SK-N-SH (cell line): ENCODE measurements at regions not wholly inside any gene's neighbourhood (a gene's known extent, or its start where the extent isn't known, plus 50 kb on each side); places are given as distances from the start of the nearest gene placed in this dataset.

ENCODE experiments used
- CTCF ChIA-PET: fragments of 300-600, 350-600 bp; formaldehyde crosslinking; extraction: SDS; loops from one replicate; lab custom pipeline; 2021; lab: Yijun Ruan, JAX
- POLR2A ChIA-PET: fragments of 350-600 bp; sonication (Branson Sonifier 250); formaldehyde crosslinking; extraction: SDS; loops from one replicate; lab custom pipeline; 2020; ENCODE audit warnings: antibody characterized with exemption, inconsistent platforms; lab: Yijun Ruan, JAX
- DNase-seq: peaks from one replicate; pipeline ENCODE4 v3.0.0; 2012
- H2AFZ ChIP-seq: fragments of 200-600 bp; sonication (generic); 2 replicates; pipeline ENCODE4 v1.8.1; 2016; ENCODE audit warnings: antibody characterized with exemption, mild to moderate bottlenecking, low read depth
- H3F3A ChIP-seq: fragments of 200-600 bp; sonication (generic); replicated peaks from 2 replicates; pipeline ENCODE3; 2016; ENCODE audit warnings: antibody characterized with exemption, mild to moderate bottlenecking; ENCODE audit not compliant: insufficient read depth
- H3K27ac ChIP-seq, 2 experiments: fragments of 200-500 bp in 1 of 2; fragments of 200-600 bp in 1 of 2; sonication (Bioruptor generic) in 1 of 2; sonication (generic), shearing (Covaris generic) in 1 of 2; 2 replicates each; pipeline versions ENCODE4 v1.5.1 to v1.6.1; 2014 to 2016; ENCODE audit warnings: low read depth in 2 of 2, inconsistent platforms in 1 of 2, low read length in 1 of 2, mild to moderate bottlenecking in 1 of 2, mixed read lengths in 1 of 2
- H3K27me3 ChIP-seq: fragments of 200-600 bp; sonication (generic), shearing (Covaris generic); 2 replicates; pipeline ENCODE4 v1.6.1; 2016; ENCODE audit warnings: mixed run types; ENCODE audit not compliant: insufficient read depth
- H3K36me3 ChIP-seq, 2 experiments: fragments of 200-500 bp in 1 of 2; fragments of 200-600 bp in 1 of 2; sonication (Bioruptor generic) in 1 of 2; sonication (generic) in 1 of 2; replicated peaks in 1 of 2; 2 replicates each; pipeline versions ENCODE3 to v1.5.1; 2014 to 2016; ENCODE audit warnings: low read length in 1 of 2, mild to moderate bottlenecking in 1 of 2; ENCODE audit not compliant: insufficient read depth in 2 of 2, control insufficient read depth in 1 of 2
- H3K4me1 ChIP-seq, 2 experiments: fragments of 200-500 bp in 1 of 2; fragments of 200-600 bp in 1 of 2; sonication (Bioruptor generic) in 1 of 2; sonication (generic), shearing (Covaris generic) in 1 of 2; 2 replicates each; pipeline versions ENCODE4 v1.5.1 to v1.6.1; 2014 to 2016; ENCODE audit warnings: low read depth in 1 of 2, low read length in 1 of 2, mixed run types in 1 of 2; ENCODE audit not compliant: insufficient read depth in 2 of 2, control insufficient read depth in 1 of 2
- H3K4me2 ChIP-seq: fragments of 200-600 bp; sonication (generic), shearing (Covaris generic); 2 replicates; pipeline ENCODE4 v1.6.1; 2017; ENCODE audit warnings: mixed run types
- H3K4me3 ChIP-seq, 2 experiments: fragments of 200-500 bp in 1 of 2; fragments of 200-600 bp in 1 of 2; sonication (Bioruptor generic) in 1 of 2; sonication (generic), shearing (Covaris generic) in 1 of 2; 2 replicates each; pipeline versions ENCODE4 v1.5.1 to v1.8.1; 2014 to 2016; ENCODE audit warnings: low read depth in 2 of 2, inconsistent platforms in 1 of 2, low read length in 1 of 2, mild to moderate bottlenecking in 1 of 2, mixed read lengths in 1 of 2, moderate library complexity in 1 of 2
- H3K79me2 ChIP-seq: fragments of 200-600 bp; sonication (generic); 2 replicates; pipeline ENCODE4 v1.8.1; 2017; ENCODE audit warnings: mild to moderate bottlenecking; ENCODE audit not compliant: insufficient read depth
- H3K9ac ChIP-seq: fragments of 200-600 bp; sonication (generic); 2 replicates; pipeline ENCODE4 v1.6.1; 2017; ENCODE audit warnings: mixed run types
- H3K9me2 ChIP-seq: fragments of 200-600 bp; sonication (generic); 2 replicates; pipeline ENCODE4 v1.6.1; 2017; ENCODE audit warnings: mixed run types
- H3K9me3 ChIP-seq: fragments of 200-600 bp; sonication (generic); 2 replicates; pipeline ENCODE4 v1.6.1; 2017; ENCODE audit warnings: mixed run types, mild to moderate bottlenecking, moderate library complexity
- H4K20me1 ChIP-seq: fragments of 200-600 bp; sonication (generic); 2 replicates; pipeline ENCODE4 v1.6.1; 2017; ENCODE audit warnings: mild to moderate bottlenecking, mixed run types; ENCODE audit not compliant: insufficient read depth
- CHD2 ChIP-seq: fragments of 150-350 bp; IDR thresholded peaks from 2 replicates; pipeline ENCODE4 v1.6.1; 2018; ENCODE audit warnings: low read length; ENCODE audit not compliant: partially characterized antibody
- ELF1 ChIP-seq: IDR thresholded peaks from 2 replicates; pipeline ENCODE4 v1.4.0; 2012
- EP300 ChIP-seq, 2 experiments: IDR thresholded peaks; 2 replicates each; pipeline versions ENCODE4 v1.4.0 to v1.6.1; 2012; ENCODE audit warnings: borderline replicate concordance in 1 of 2, low read depth in 1 of 2, low read length in 1 of 2
- EZH2phosphoT487 ChIP-seq: fragments of 200-600 bp; sonication (generic); IDR thresholded peaks from 2 replicates; pipeline ENCODE4 v1.6.1; 2017; ENCODE audit warnings: low read depth, mixed run types, mild to moderate bottlenecking, antibody characterized with exemption, moderate library complexity, borderline replicate concordance
- FOXJ3 ChIP-seq: sonication (generic); formaldehyde crosslinking; IDR thresholded peaks from 2 replicates; pipeline ENCODE4 v1.5.1; 2020; ENCODE audit warnings: mild to moderate bottlenecking, missing genetic modification reagents
- FOXM1 ChIP-seq: IDR thresholded peaks from 2 replicates; pipeline ENCODE4 v1.4.0; 2012; ENCODE audit warnings: low read depth, mild to moderate bottlenecking
- GABPA ChIP-seq: IDR thresholded peaks from 2 replicates; pipeline ENCODE4 v1.4.0; 2012; ENCODE audit warnings: low read depth, mild to moderate bottlenecking
- IRF3 ChIP-seq: fragments of 150-350 bp; IDR thresholded peaks from 2 replicates; pipeline ENCODE4 v1.6.1; 2016; ENCODE audit warnings: mild to moderate bottlenecking, low read depth, low read length
- MEF2A ChIP-seq: IDR thresholded peaks from 2 replicates; pipeline ENCODE4 v1.4.0; 2012; ENCODE audit warnings: low read depth, borderline replicate concordance
- MXI1 ChIP-seq: IDR thresholded peaks from 2 replicates; pipeline ENCODE4 v1.6.1; 2012; ENCODE audit warnings: mild to moderate bottlenecking, low read depth, low read length, improper control_type of control experiment
- NRF1 ChIP-seq: IDR thresholded peaks from 2 replicates; pipeline ENCODE4 v1.6.1; 2012; ENCODE audit warnings: low read depth, mild to moderate bottlenecking, low read length
- RCOR1 ChIP-seq: fragments of 150-350 bp; IDR thresholded peaks from 2 replicates; pipeline ENCODE4 v1.6.1; 2017; ENCODE audit warnings: antibody characterized with exemption, low read length
- RXRA ChIP-seq: IDR thresholded peaks from 2 replicates; pipeline ENCODE4 v1.4.0; 2012; ENCODE audit warnings: low read depth, mild to moderate bottlenecking, borderline replicate concordance
- SIN3A ChIP-seq: IDR thresholded peaks from 2 replicates; pipeline ENCODE4 v1.6.1; 2012; ENCODE audit warnings: low read depth, mild to moderate bottlenecking, low read length, moderate library complexity, borderline replicate concordance
- SMC3 ChIP-seq: IDR thresholded peaks from 2 replicates; pipeline ENCODE4 v1.6.1; 2012; ENCODE audit warnings: low read depth, low read length, improper control_type of control experiment
- TCF12 ChIP-seq: IDR thresholded peaks from 2 replicates; pipeline ENCODE4 v1.4.0; 2012
- TEAD4 ChIP-seq: IDR thresholded peaks from 2 replicates; pipeline ENCODE4 v1.4.0; 2012; ENCODE audit warnings: mild to moderate bottlenecking, borderline replicate concordance; ENCODE audit not compliant: insufficient read depth
- USF1 ChIP-seq: IDR thresholded peaks from 2 replicates; pipeline ENCODE4 v1.4.0; 2012; ENCODE audit warnings: low read depth, borderline replicate concordance
- USF2 ChIP-seq: fragments of 150-350 bp; IDR thresholded peaks from 2 replicates; pipeline ENCODE4 v1.6.1; 2017; ENCODE audit warnings: antibody characterized with exemption, low read length, low read depth, borderline replicate concordance
- ZBTB33 ChIP-seq: IDR thresholded peaks from 2 replicates; pipeline ENCODE4 v1.4.0; 2012; ENCODE audit warnings: low read depth, borderline replicate concordance
- WGBS: methylation state at CpG from one replicate; pipeline ENCODE4 v1.1.6; 2017; ENCODE audit warnings: low lambda C conversion rate; 5-methylcytosine and 5-hydroxymethylcytosine counted together
- TF ChIP-seq, protein P1 (sequence below): IDR thresholded peaks from 2 replicates; pipeline ENCODE4 v1.4.0; 2012; ENCODE audit warnings: low read depth

DNA sequence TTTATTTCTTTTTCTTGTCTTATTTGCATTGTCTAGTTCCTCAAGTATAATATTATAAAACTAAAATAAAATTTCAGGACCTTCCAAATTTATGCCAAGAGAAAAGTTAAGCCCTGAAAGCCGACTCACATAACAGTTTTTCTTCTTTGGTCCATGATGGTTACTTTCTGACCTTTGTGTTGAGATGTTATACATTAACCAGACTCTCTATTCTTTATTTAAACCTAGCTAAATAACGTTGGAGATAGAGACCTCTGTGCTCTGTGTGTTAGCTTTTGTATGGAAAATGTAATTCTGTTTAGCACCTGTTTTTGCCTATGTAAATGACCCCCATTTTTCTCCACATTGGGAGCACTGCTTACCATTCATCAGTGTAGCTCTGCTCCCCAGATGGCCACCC, 352.4 kb downstream of the CD109 start:
- no peaks in the 10 kb centered on the region for H3K9me3 ChIP-seq
- no peak for DNase-seq
- no peaks in the 10 kb centered on the region for H3K9me2 ChIP-seq
- H3K4me3 ChIP-seq, result no peak overlapping the region
- H3K27me3 ChIP-seq, result no peaks in the 10 kb centered on the region; the same call in 1 of the 2 replicates
- H3K4me2 ChIP-seq, result no peak overlapping the region
- POLR2A ChIA-PET, result no interaction called here
- no peaks in the 10 kb centered on the region for H3F3A ChIP-seq
- H3K36me3 ChIP-seq, result no peaks in the 10 kb centered on the region
- H2AFZ ChIP-seq, result no peak overlapping the region
- 2% methylated on average over 2 of the region's 2 CpGs for WGBS
- H3K9ac ChIP-seq, result no peak overlapping the region
- no peak for TF ChIP-seq EZH2phosphoT487
- no peak for TF ChIP-seq NRF1
- TF ChIP-seq USF1, result no peak
- TF ChIP-seq SMC3, result no peak
- no peak for TF ChIP-seq MXI1
- TF ChIP-seq USF2, result no peak
- no peak for TF ChIP-seq ELF1
- TF ChIP-seq MEF2A, result no peak
- no peak for TF ChIP-seq FOXJ3 (CRISPR knock-in tag)
- no peak for TF ChIP-seq TEAD4
- TF ChIP-seq FOXM1, result no peak
- TF ChIP-seq, protein P1, sequence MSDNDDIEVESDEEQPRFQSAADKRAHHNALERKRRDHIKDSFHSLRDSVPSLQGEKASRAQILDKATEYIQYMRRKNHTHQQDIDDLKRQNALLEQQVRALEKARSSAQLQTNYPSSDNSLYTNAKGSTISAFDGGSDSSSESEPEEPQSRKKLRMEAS, result no peak
- CTCF ChIA-PET, result no interaction called here
- H3K79me2 ChIP-seq, result no peaks in the 10 kb centered on the region
- no peaks in the 10 kb centered on the region for H3K4me1 ChIP-seq
- no peak overlapping the region for H3K27ac ChIP-seq
- no peaks in the 10 kb centered on the region for H4K20me1 ChIP-seq

GRCh38 chr6:74044417-74045096, 348.6 kb downstream of the CD109 start:
- no peak overlapping the region for H3K27ac ChIP-seq
- no peaks in the 10 kb centered on the region for H3K9me3 ChIP-seq
- H3K4me2 ChIP-seq, result no peak overlapping the region
- H3K4me1 ChIP-seq, result no peaks in the 10 kb centered on the region
- no peak overlapping the region for H2AFZ ChIP-seq
- no peaks in the 10 kb centered on the region for H3K79me2 ChIP-seq
- POLR2A ChIA-PET, result no interaction called here
- no peaks in the 10 kb centered on the region for H3K36me3 ChIP-seq
- no peak for DNase-seq
- H3K9me2 ChIP-seq, result no peaks in the 10 kb centered on the region
- no peaks in the 10 kb centered on the region for H4K20me1 ChIP-seq
- no peak overlapping the region for H3K4me3 ChIP-seq
- WGBS, result 4% methylated on average over 3 of the region's 3 CpGs
- no peaks in the 10 kb centered on the region for H3F3A ChIP-seq
- CTCF ChIA-PET, result no interaction called here
- H3K27me3 ChIP-seq, result no peaks in the 10 kb centered on the region; the same call in 1 of the 2 replicates
- no peak overlapping the region for H3K9ac ChIP-seq
- TF ChIP-seq ELF1, result no peak
- TF ChIP-seq, protein P1, result no peak
- TF ChIP-seq TEAD4, result no peak
- TF ChIP-seq EP300 (IDR thresholded peaks at IDR 0.05; ENCODE audit: borderline replicate concordance in 1 of 2, low read depth in 1 of 2, low read length in 1 of 2), result no peak
- no peak for TF ChIP-seq SIN3A
- no peak for TF ChIP-seq GABPA
- TF ChIP-seq USF1, result no peak
- TF ChIP-seq CHD2, result no peak
- TF ChIP-seq ZBTB33, result no peak
- no peak for TF ChIP-seq MEF2A
- no peak for TF ChIP-seq TCF12
- no peak for TF ChIP-seq FOXM1
- TF ChIP-seq RCOR1, result no peak
- TF ChIP-seq EZH2phosphoT487, result no peak
- no peak for TF ChIP-seq RXRA
- TF ChIP-seq IRF3, result no peak
- no peak for TF ChIP-seq SMC3
